GM12892 (cell line): ENCODE measurements at regions not wholly inside any gene's neighbourhood (a gene's known extent, or its start where the extent isn't known, plus 50 kb on each side); places are given as distances from the start of the nearest gene placed in this dataset.

Source experiments
- POLR2A ChIP-seq: IDR thresholded peaks from 2 replicates; pipeline ENCODE4 v1.6.1; 2011; ENCODE audit warnings: low read depth, low read length, control low read depth
- POLR2AphosphoS5 ChIP-seq: IDR thresholded peaks from 2 replicates; pipeline ENCODE4 v1.6.1; 2011; ENCODE audit warnings: low read depth, low read length, control low read depth
- TAF1 ChIP-seq: IDR thresholded peaks from 2 replicates; pipeline ENCODE4 v1.6.1; 2011; ENCODE audit warnings: low read depth, mild to moderate bottlenecking, control low read depth, low read length, borderline replicate concordance

- no peak for TF ChIP-seq POLR2AphosphoS5
- no peak for TF ChIP-seq POLR2A
- no peak for TF ChIP-seq TAF1
These were observed 223.5 kb upstream of the EEA1 start for GRCh38 chr12:93152617-93153016.
